Suprapubic skin (tissue), 4 donors: ENCODE measurements at regions not wholly inside any gene's neighbourhood (a gene's known extent, or its start where the extent isn't known, plus 50 kb on each side); places are given as distances from the start of the nearest gene placed in this dataset.

Experiments
- EP300 ChIP-seq: sonication (generic); formaldehyde crosslinking; IDR thresholded peaks from one replicate; pipeline ENCODE4 v1.6.1; 2017; ENCODE audit warnings: antibody characterized with exemption
- POLR2A ChIP-seq, 2 donors: fragments of 450-650 bp; IDR thresholded peaks; one replicate each; pipeline ENCODE4 v1.6.1; 2017; ENCODE audit warnings: antibody characterized with exemption in 2 of 2, mild to moderate bottlenecking in 2 of 2, moderate library complexity in 2 of 2
- POLR2AphosphoS5 ChIP-seq, 3 donors: sonication (generic); formaldehyde crosslinking; IDR thresholded peaks; one replicate each; pipeline ENCODE4 v1.6.1; 2017; ENCODE audit warnings: antibody characterized with exemption in 3 of 3
- TF ChIP-seq, protein P1 (sequence below), 2 donors: fragments of 200-600 bp in 1 of 2; fragments of 450-650 bp in 1 of 2; sonication (generic) in 1 of 2; IDR thresholded peaks; one replicate each; pipeline ENCODE4 v1.5.1; 2016 to 2019; ENCODE audit warnings: antibody characterized with exemption in 2 of 2, mild to moderate bottlenecking in 1 of 2, moderate library complexity in 1 of 2

GRCh38 chr1:187928696-187929095 lies 1099.9 kb downstream of the PLA2G4A start:
- TF ChIP-seq POLR2A (IDR thresholded peaks at IDR 0.05) (no peak), POLR2AphosphoS5 (IDR thresholded peaks at IDR 0.05) (no peak), EP300 (no peak)
- TF ChIP-seq, protein P1, sequence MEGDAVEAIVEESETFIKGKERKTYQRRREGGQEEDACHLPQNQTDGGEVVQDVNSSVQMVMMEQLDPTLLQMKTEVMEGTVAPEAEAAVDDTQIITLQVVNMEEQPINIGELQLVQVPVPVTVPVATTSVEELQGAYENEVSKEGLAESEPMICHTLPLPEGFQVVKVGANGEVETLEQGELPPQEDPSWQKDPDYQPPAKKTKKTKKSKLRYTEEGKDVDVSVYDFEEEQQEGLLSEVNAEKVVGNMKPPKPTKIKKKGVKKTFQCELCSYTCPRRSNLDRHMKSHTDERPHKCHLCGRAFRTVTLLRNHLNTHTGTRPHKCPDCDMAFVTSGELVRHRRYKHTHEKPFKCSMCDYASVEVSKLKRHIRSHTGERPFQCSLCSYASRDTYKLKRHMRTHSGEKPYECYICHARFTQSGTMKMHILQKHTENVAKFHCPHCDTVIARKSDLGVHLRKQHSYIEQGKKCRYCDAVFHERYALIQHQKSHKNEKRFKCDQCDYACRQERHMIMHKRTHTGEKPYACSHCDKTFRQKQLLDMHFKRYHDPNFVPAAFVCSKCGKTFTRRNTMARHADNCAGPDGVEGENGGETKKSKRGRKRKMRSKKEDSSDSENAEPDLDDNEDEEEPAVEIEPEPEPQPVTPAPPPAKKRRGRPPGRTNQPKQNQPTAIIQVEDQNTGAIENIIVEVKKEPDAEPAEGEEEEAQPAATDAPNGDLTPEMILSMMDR (IDR thresholded peaks at IDR 0.05) = no peak
